SK-N-SH treated with all-trans-retinoic acid at 6 μM for 48 hours (cell line): ENCODE measurements at regions not wholly inside any gene's neighbourhood (a gene's known extent, or its start where the extent isn't known, plus 50 kb on each side); places are given as distances from the start of the nearest gene placed in this dataset.

ENCODE experiments used
- ARNTL ChIP-seq: fragments of 450-650 bp; formaldehyde crosslinking; IDR thresholded peaks from 2 replicates; pipeline ENCODE4 v1.5.0; 2020; ENCODE audit warnings: low read depth, mild to moderate bottlenecking, moderate library complexity, borderline replicate concordance
- CSRNP3 ChIP-seq: fragments of 250-450 bp; sonication (Bioruptor Pico); IDR thresholded peaks from 2 replicates; pipeline ENCODE4 v1.5.1; 2021; ENCODE audit warnings: mild to moderate bottlenecking, moderate library complexity
- ESRRG ChIP-seq: fragments of 250-450 bp; sonication (Bioruptor Pico); IDR thresholded peaks from 2 replicates; pipeline ENCODE4 v1.6.1; 2021; ENCODE audit warnings: mild to moderate bottlenecking
- ZNF565 ChIP-seq: fragments of 450-650 bp; formaldehyde crosslinking; conservative IDR thresholded peaks from 2 replicates; pipeline ENCODE4 v1.5.0; 2020; ENCODE audit warnings: low read depth, mild to moderate bottlenecking, moderate library complexity

GRCh38 chrX:19193565-19193964 lies 71.3 kb upstream of the ADGRG2 start:
- no peak for TF ChIP-seq ZNF565 (CRISPR knock-in tag)
- no peak for TF ChIP-seq CSRNP3 (CRISPR knock-in tag)
- TF ChIP-seq ESRRG: no peak
- no peak for TF ChIP-seq ARNTL (CRISPR knock-in tag)
